NCI-H2227 (cell line): ENCODE measurements at regions not wholly inside any gene's neighbourhood (a gene's known extent, or its start where the extent isn't known, plus 50 kb on each side); places are given as distances from the start of the nearest gene placed in this dataset.

Experiments
- DNase-seq: peaks from one replicate; lab custom pipeline; 2025; ENCODE audit not compliant: unreplicated experiment; lab: John Stamatoyannopoulos, UW

DNA sequence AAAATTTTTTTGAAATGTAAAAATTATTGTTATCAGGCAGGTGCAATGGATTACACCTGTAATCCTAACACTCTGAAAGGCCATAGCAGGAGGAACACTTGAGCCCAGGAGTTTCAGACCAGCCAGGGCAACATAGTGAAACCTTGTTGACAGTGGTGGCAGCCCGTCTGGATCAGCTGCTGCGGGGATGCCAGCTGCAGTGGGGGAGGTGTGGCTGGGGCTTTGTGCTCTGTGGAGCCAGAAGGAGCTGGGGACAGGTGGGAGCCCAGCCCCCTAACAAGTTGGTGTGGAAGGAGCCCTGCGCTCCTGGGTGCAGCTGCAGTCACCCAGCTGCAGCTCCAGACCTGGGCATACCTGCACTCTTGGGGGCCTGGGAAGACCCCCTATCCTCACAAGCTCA lies 182.4 kb upstream of the MC4R start:
- DNase-seq, result no peak

DNA sequence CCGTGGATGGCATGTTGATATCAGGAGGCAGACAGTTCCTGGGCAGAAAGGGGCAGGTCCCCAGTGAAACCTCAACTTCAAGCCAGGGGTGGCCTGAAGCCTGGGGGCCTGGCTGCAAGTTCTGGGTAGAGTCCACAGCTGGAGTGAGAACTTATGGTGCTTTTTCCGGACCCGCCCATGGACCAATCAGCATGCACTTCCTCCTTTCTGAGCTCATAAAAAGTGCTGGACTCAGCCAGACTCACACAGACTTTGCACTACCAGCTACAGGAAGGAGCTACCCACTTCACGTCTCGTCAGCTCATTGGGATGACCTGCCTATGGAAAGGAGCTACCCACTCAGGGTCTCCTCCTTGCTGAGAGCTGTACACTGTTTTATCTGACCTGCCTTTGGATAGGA lies 183.1 kb upstream of the MC4R start:
- DNase-seq, result no peak

DNA sequence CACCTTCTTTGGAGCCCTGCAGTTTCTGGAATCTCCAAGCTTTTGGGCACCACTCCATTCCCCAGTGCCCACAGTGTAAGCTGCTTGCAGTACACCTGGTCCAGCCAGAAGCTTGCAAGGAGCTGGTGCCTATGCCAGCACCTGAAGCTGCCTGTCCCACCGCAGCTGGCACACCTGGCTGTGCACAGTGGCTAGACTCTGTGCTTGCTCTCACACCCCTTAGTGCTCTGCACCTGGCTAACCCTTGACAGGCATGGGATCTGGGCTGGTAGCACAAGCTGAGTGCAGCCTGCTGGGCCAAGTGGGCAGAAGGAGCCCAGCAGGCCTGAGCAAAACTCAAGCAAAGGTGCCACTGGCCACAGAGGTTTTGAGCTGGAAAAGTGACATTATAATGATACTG lies 183.8 kb upstream of the MC4R start:
- no peak for DNase-seq

DNA sequence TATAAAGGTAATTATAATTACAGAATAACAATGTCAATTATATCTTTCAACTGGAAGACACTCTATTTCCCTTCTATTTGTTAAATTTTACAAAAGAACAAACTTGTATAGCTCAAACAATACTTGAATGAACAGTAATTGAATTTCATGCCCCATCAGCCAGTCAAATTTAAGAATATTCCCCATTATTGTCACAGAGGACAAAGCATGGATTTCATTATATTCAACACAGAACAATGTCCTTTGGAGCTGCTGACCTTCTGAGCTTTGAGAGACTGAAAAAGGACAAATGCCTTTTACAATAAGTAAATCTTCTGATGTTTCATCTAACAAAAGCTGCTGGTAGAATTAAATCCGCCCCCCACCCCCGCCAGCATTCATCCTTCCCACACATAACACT lies 187.5 kb upstream of the MC4R start:
- DNase-seq, result no peak

DNA sequence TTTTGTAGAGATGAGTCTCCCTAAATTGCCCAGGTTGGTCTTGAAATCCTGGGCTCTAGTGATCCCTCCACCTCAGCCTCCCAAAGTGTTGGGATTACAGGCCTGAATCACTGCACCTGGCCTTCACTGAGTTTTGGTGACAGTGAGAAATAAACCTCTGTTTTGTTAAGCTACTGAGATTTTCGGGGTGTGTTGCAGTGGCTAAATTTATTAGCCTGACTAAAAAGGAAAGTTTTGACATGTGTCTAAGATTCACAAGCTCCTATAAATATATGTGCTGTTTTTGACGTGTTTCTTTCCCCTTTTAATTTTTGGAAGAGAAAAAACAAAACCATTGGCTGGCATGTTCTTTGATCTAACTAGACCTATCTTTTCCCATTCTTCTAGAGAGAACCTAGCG lies 190.5 kb upstream of the MC4R start:
- no peak for DNase-seq

DNA sequence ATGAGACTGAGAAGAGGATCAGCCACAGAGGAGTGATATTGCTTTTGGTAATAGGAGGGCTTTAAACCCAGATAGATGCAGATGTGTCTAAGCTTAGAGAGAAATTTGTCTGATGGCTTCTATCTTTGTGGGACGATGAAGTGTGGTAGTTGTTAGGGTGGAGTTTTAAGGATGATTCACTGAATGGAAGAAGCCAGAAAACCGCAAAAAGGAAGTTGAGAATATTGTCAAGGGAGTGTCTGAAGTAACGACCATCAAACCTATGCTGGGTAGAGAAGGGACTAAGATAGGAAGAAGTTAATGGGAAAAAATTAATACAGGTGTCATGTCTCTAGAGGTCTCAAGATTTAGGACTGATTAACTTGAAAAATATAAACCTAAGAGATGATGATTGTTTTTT lies 195.6 kb upstream of the MC4R start:
- DNase-seq, result no peak

DNA sequence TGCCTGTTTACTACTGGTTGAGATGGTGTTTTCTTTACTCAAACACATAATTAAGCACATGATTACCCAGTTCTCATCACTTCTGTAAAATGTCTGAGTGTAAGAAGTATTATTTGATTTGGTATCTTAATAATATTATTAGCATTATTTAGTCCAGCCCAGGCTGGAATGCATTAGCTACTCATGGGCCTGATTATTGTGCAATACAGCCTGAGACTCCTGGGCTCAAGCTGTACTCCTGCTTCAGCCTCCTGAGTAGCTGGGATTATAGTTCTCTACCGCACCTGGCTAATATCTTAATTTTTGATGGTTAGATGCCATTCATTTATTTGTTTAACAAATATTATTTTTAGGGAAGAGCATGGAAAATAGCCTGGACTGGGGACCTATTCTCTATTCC lies 197.6 kb upstream of the MC4R start:
- no peak for DNase-seq

DNA sequence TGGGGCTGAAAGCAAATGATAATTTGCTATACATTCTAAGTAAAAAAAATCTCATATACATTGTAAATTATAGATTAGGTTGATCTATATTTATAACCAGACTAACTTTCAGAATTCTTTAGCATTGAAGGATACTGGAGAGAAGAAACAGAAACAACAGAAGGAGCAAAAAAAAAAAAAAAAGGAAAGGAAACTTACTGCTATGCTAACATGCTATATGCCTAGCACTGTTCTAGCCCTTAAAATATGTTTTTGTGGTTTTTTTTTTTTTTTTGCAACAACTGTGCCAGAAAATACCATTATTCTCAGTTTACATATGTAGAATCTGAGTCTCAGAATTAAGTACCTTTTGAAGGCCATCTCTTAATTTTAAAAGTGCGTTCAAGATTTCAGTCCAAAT lies 204.9 kb upstream of the MC4R start:
- DNase-seq, result no peak

DNA sequence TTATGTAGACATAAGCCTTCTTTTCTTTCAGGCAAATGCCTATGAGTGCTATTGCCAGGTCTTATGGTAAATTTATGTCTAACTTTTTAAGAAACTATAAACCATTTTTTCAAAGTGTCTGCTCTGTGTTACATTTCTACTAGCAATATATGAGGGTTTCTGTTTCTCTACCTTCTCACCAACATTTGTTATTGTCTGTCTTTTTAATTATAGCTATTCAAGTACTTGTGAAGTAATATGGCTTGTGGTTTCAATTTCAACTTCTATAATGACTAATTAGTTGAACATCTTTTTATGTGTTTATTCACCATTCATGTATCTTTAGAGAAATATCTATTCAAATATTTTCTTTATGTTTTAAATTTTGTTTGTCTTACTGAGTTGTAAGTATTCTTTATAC lies 213.1 kb upstream of the MC4R start:
- DNase-seq, result no peak

DNA sequence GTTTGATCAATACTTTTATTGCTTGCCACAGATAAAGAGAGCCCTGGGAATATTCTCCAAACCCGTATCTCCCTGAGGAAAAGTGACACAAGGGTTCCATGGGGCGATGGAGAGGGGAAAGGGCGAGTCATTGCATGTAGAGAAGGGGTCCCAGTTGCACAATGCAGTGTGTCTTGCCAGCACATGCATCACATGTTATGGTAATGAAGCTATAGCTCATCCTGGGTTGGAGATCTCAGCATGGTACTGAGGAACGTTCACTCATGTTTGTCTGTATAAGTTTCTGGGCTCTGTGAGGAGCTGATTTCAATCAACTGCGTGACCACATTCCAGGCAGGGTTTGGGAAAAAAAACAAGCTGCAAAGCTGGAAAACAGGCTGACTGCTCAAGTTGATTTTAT lies 220.7 kb upstream of the MC4R start:
- DNase-seq, result no peak

DNA sequence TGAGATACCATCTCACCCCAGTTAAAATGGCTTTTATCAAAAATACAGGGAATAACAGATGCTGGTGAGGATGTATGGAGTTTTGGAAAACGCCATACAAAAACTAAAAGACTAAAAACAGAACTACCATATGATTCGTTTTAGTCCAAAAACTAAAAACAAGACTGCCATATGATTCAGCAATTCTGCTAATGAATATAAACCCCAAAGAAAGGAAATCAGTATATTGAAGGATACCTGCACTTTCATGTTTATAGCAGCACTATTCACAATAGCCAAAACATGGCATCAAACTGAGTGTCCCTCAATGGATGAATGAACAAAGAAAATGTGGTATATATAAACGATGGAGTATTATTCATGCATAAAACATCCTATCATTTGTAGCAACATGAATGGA lies 224.4 kb upstream of the MC4R start:
- no peak for DNase-seq

DNA sequence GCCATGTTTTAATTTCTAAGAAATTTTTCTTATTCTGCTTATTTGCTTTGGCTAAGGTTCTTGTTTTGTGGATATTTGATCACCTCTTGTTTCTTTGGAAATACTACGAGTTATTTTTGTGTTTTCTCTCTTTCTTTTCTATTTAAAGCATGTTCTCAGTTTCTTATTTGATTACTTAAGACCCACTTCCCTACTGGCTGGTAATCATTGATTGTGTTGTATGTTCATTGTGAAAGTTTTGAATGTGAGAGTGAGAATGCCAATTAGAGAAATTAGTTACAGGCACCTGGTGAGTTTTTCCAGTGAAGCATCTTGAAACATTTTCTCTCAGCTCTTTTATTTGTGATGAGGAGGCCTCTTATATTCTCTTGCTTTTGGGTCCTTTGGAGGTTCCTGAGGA lies 226.7 kb upstream of the MC4R start:
- no peak for DNase-seq

DNA sequence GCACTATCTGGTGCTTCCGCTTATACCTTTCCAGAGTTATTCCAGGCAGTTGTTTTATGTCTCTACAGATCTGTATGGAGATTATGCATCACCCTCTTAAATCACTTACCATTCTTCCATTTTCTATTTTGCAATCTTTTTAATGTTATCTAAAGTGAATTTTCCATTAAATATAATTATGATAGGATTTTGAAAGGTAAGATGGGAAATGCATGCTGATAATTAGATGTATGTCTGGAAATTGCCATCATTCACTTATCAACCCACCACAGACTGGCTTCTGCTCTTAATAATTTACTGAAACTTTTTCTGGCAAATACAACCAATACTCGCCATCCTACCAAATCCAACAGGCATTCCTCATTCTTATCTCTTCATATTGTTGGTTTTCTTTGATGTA lies 227.4 kb upstream of the MC4R start:
- DNase-seq, result no peak

DNA sequence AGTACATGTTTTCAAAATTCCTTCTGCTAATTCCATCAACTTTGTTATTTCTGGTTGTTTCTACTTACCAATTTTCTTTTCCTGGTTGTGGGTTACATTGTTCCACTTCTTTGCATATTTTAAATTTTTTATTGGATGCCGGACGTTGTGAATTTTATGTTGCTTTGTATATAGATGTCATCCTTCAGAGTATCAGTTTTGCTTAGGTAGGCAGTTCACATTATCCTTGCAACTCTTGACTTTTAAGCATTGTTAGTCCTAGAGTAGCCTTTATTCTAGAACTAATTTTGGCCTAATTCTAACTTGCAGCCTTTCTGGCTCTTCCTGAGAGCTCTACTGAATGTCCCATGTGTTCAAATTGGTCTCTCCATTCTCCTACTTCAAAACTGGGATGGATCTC lies 228.7 kb upstream of the MC4R start:
- no peak for DNase-seq

DNA sequence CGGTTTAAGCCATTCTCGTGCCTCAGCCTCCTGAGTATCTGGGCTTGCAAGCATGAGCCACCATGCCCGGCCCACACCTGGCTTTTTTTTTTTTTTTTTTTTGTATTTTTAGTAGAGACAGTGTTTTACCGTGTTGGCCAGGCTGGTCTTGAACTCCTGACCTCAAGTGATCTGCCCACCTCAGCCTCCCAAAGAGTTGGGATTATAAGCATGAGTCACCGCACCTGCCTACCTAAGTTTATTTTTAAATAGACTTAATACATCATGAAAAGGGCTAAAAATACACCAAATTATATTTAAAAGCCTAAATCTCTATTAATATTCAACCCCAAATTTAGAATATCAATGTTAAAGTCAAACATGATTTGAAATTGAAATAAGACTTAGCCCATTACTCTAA lies 250.8 kb upstream of the MC4R start:
- DNase-seq, result no peak

DNA sequence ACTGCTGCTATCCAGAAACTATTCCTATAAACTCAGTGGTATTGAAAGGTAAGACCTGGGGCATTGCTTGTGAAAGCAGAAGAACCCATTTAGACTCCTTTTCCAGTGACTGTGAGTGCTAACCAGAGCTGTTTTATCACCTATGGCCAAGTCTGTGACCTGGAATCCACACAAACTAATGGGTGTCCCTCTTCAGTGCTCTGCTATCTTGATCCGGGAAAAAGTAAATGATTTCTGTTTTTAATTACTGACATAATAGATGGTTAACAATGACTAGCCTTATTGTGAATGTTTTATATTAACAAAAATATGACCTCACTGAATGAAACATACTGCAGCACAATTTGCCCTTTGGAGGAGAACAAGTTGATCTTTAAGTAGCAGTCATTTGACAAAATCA lies 251.6 kb upstream of the MC4R start:
- DNase-seq, result no peak

DNA sequence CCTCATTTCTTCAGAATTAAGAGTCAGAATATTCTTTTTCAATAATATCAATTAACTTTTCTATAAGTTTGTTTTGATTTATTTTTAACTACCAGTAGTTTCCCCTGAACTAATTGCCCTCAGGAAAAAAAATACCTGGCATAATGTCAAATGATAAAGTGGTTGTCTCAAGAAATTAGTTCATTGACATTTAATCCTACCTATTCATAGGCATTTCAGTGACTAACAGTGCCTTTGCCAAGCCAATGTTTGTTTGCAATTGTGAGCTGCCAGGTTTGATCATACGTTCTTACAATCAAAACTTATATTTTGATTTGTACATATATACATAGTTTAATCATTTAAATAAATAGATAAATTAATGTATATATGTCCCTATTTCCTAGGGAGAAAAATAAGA lies 267.3 kb upstream of the MC4R start:
- no peak for DNase-seq

DNA sequence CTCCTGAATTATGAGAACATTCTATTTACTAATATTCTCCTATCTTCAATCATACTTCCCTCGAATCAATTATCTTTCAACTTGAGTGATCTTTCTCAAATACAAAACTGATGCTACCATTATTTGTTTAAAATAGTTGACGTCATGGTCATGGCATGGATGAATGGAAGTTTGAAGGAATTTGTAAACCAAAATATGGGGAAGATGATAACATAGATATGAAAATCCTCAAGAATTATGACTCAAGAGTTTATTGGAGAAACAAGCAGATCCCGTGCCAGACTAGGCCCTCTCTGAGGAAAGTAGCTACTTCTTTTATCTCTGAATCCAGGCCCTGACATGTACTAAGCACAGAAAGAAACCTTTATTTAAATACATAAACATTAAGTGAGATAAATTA lies 270.4 kb upstream of the MC4R start:
- no peak for DNase-seq

DNA sequence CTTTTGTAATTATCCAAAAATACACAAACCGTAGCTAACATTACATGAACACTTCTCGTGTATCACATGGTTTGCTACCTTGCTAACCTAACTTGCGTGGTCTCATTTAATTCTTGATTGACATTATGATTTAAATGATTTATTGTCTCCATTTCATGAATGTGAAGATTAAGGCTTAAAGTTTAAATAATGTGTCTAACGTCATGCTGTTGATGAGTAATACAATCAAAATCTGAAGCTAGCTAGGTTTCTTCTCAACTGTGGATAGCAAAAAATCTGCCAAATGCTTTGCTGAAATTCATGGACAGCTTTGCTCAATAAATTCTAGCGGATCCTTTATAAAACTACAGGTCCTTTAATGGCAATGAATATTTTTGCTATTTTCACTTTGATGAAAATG lies 274.1 kb upstream of the MC4R start:
- DNase-seq, result no peak

DNA sequence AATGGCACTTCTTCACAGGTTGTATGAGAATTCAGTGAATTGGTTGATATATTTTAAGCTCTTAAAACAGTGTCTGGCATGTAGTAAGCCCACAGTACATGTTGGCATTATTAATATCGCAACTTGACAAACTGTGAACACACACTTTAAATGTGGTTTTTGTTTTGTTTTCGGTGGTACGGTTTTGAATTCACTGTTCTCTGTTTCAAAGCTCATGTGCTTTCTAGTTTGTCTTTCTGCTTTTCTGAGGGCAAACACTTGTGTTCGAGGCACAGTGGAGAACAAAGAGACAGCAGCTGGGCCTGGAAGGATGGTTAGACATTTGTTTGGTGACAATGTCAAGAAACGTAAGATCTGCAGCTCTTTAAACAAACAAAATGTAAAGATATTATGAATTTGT lies 276.5 kb upstream of the MC4R start:
- DNase-seq, result no peak

DNA sequence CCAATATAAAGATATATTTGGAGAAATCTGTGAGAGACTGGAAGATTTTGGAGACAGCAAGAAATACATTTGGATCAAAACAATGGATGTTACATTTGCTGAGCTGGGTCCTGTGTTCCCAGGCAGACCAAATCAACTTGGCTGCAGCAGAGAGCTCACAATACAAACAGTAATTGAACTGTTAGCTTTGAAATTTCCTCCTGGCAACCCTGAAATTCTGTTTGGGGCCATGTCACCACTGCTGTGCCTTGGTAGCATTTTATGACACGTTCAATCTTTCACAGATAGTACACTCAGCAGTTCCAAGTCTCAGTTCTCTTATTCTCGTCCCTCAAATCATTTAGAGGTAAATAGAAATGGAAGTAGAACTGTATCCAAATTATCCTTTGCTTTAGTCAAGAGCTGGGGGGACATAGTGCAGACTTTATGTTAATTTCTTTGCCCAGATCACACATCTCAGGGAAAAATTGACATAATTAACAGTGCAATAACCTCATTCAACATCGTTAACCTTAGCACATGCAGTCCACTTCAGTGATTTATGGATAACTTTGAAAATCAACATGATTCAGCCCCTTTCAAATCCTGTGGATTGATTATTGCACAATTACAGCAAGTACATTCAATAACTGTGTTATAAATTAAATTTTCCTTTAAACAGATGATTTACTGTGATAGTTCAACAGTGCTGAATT lies 277.4 kb upstream of the MC4R start:
- no peak for DNase-seq

DNA sequence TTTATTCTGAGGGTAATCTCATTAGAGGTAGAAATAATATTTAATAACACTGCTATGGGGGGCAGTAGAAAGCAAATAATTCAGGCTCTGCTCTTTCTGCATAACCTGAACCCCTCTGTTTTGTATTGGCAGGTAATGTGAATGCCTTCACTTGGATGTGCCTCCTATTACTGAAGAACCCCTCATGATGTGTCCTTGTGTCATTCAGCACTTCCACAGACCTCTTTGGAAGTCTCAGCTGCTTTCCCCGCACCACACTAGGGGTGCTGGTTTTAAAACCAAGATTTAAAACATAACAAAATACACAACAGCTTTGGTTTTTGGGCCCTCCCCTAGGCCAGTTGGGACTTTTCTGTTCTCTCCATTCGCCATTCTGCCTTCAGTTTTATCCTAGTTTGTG lies 281.7 kb upstream of the MC4R start:
- no peak for DNase-seq

DNA sequence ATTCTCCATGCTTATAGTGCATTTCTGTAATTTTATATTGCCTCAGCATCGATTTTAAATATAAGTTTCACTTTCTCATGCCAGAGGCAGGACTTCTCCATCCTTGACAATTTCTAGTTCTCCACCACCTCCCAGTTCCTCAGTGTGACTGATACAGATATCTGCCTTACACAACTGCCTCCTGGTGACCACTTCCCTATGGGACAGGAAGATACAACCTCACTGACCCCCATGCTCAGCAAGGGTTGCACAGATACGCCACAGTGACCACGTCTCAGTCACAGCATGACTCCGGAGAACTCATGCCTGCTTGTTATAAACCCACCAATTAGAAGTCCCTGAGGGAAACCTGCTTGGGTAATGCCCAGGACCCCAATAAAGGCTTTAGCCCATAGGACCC lies 284.0 kb upstream of the MC4R start:
- DNase-seq, result no peak

DNA sequence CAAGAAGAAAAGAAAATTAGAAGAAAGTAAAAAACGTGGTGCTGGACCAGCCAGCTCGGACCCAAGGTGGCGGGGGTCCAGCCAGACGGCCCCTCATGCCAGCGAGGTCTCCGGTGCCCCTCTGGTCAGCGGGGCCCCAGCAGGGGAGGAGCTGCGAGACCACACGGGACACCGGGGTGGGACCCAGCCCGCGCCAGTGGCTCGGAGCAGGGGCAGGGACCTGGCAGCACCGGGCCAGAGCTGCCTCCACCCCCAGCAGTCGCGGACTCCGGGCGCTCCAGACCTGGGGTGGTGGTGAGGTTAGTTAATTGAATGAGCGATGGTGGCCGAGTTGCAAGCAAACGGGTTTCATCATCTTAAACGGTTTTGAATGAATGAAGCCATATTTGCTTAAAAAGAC lies 289.9 kb upstream of the MC4R start:
- DNase-seq, result no peak
